ENCODE measurements at regions not wholly inside any gene's neighbourhood (a gene's known extent, or its start where the extent isn't known, plus 50 kb on each side); places are given as distances from the start of the nearest gene placed in this dataset.

- intact Hi-C loops (cut with micrococcal nuclease; ENCODE audit: unreplicated experiment), result no loop called here
- no peak for DNase-seq
- H3K27me3 Mint-ChIP-seq (ENCODE audit: insufficient read depth, unreplicated experiment), result no peaks in the 10 kb centered on the region
- ChIA-PET POLR2A (no interaction called here), CTCF (no interaction called here)
- no peaks in the 10 kb centered on the region; the same call in 1 of the 2 replicates for H3K27me3 ChIP-seq (replicated peaks; ENCODE audit: control insufficient read depth, insufficient read depth, low read length)
- H3K4me1 Mint-ChIP-seq (ENCODE audit: low read depth, unreplicated experiment), result no peaks in the 10 kb centered on the region
- no peak overlapping the region for H3K4me3 ChIP-seq (ENCODE audit: low read depth, low read length)
- BruUV-seq (replicated peaks), result no TSS peak
- no peak overlapping the region for H3K4me3 Mint-ChIP-seq (ENCODE audit: unreplicated experiment)
- no peaks in the 10 kb centered on the region for H3K9me3 ChIP-seq
- no peaks in the 10 kb centered on the region for H3K36me3 Mint-ChIP-seq (ENCODE audit: insufficient read depth, unreplicated experiment)
- H3K4me1 ChIP-seq, result peaks cover 3% of the 10 kb centered on the region; the same call in 1 of the 2 replicates
- no peaks in the 10 kb centered on the region for H3K9me3 Mint-ChIP-seq (ENCODE audit: unreplicated experiment)
- no peaks in the 10 kb centered on the region for H3K36me3 ChIP-seq (ENCODE audit: control insufficient read depth, insufficient read depth, low read length)
- no peak for TF ChIP-seq CTCF (IDR thresholded peaks at IDR 0.05; ENCODE audit: insufficient read depth in 1 of 2, low read depth in 1 of 2, low read length in 1 of 2, severe bottlenecking in 1 of 2, unreplicated experiment in 1 of 2)
- H3K27ac Mint-ChIP-seq (ENCODE audit: unreplicated experiment), result no peak overlapping the region
Observed at GRCh38 chr4:55018521-55018920, 106.9 kb downstream of the KDR start.

GRCh38 chr4:55017406-55017805, 108.0 kb downstream of the KDR start:
- POLR2A ChIA-PET, result no interaction called here
- TF ChIP-seq CTCF (IDR thresholded peaks at IDR 0.05; ENCODE audit: insufficient read depth in 1 of 2, low read depth in 1 of 2, low read length in 1 of 2, severe bottlenecking in 1 of 2, unreplicated experiment in 1 of 2), result no peak
- Mint-ChIP-seq H3K4me3 (ENCODE audit: unreplicated experiment) (no peak overlapping the region), H3K27ac (ENCODE audit: unreplicated experiment) (no peak overlapping the region), H3K27me3 (ENCODE audit: insufficient read depth, unreplicated experiment) (no peaks in the 10 kb centered on the region), H3K9me3 (ENCODE audit: unreplicated experiment) (no peaks in the 10 kb centered on the region), H3K36me3 (ENCODE audit: insufficient read depth, unreplicated experiment) (no peaks in the 10 kb centered on the region), H3K4me1 (ENCODE audit: low read depth, unreplicated experiment) (no peaks in the 10 kb centered on the region)
- no peaks in the 10 kb centered on the region; the same call in 1 of the 2 replicates for H3K27me3 ChIP-seq (replicated peaks; ENCODE audit: control insufficient read depth, insufficient read depth, low read length)
- peaks cover 15% of the 10 kb centered on the region; the same call in 1 of the 2 replicates for H3K4me1 ChIP-seq
- H3K36me3 ChIP-seq (ENCODE audit: control insufficient read depth, insufficient read depth, low read length), result no peaks in the 10 kb centered on the region
- H3K4me3 ChIP-seq (ENCODE audit: low read depth, low read length), result no peak overlapping the region
- H3K9me3 ChIP-seq, result no peaks in the 10 kb centered on the region
- no TSS peak for BruUV-seq (replicated peaks)
- DNase-seq, result no peak
- intact Hi-C loops (cut with micrococcal nuclease; ENCODE audit: unreplicated experiment), result no loop called here
- CTCF ChIA-PET, result no interaction called here

- Histone ChIP-seq H3K27me3 (replicated peaks; ENCODE audit: control insufficient read depth, insufficient read depth, low read length) (no peaks in the 10 kb centered on the region; the same call in 1 of the 2 replicates), H3K4me1 (peaks cover 15% of the 10 kb centered on the region; the same call in 1 of the 2 replicates), H3K9me3 (no peaks in the 10 kb centered on the region), H3K36me3 (ENCODE audit: control insufficient read depth, insufficient read depth, low read length) (no peaks in the 10 kb centered on the region), H3K4me3 (ENCODE audit: low read depth, low read length) (no peak overlapping the region)
- POLR2A ChIA-PET, result no interaction called here
- Mint-ChIP-seq H3K4me1 (ENCODE audit: low read depth, unreplicated experiment) (no peaks in the 10 kb centered on the region), H3K27ac (ENCODE audit: unreplicated experiment) (no peak overlapping the region), H3K27me3 (ENCODE audit: insufficient read depth, unreplicated experiment) (no peaks in the 10 kb centered on the region), H3K4me3 (ENCODE audit: unreplicated experiment) (no peak overlapping the region), H3K36me3 (ENCODE audit: insufficient read depth, unreplicated experiment) (no peaks in the 10 kb centered on the region), H3K9me3 (ENCODE audit: unreplicated experiment) (no peaks in the 10 kb centered on the region)
- CTCF ChIA-PET, result no interaction called here
- no TSS peak for BruUV-seq (replicated peaks)
- intact Hi-C loops (cut with micrococcal nuclease; ENCODE audit: unreplicated experiment), result no loop called here
- TF ChIP-seq CTCF (IDR thresholded peaks at IDR 0.05; ENCODE audit: insufficient read depth in 1 of 2, low read depth in 1 of 2, low read length in 1 of 2, severe bottlenecking in 1 of 2, unreplicated experiment in 1 of 2), result no peak
- no peak for DNase-seq
Observed at GRCh38 chr4:55016131-55016530, 109.3 kb downstream of the KDR start.

All from Caco-2 (cell line).